GM12865 (cell line): ENCODE measurements at regions not wholly inside any gene's neighbourhood (a gene's known extent, or its start where the extent isn't known, plus 50 kb on each side); places are given as distances from the start of the nearest gene placed in this dataset.
"Not testable (repeated sequence)": the region's sequence is repeated elsewhere in the genome, so short reads cannot be mapped to it uniquely, and the experiment has no call there.

Source experiments
- DNase-seq: peaks from one replicate; pipeline ENCODE4 v3.0.0; 2010; ENCODE audit warnings: low read depth
- H3K4me3 ChIP-seq: 2 replicates; pipeline ENCODE4 v1.5.1; 2011; ENCODE audit warnings: mild to moderate bottlenecking, low read depth, low read length, control low read depth
- CTCF ChIP-seq: IDR thresholded peaks from 2 replicates; pipeline ENCODE4 v1.5.1; 2011; ENCODE audit warnings: low read length, control low read depth, low read depth, inconsistent platforms; ENCODE audit not compliant: insufficient read depth; ENCODE audit errors: missing control alignments

GRCh38 chr12:104906695-104907094 is 51.4 kb downstream of the SLC41A2 start:
- TF ChIP-seq CTCF: no peak
- no peak overlapping the region for H3K4me3 ChIP-seq
- DNase-seq: no peak

DNA sequence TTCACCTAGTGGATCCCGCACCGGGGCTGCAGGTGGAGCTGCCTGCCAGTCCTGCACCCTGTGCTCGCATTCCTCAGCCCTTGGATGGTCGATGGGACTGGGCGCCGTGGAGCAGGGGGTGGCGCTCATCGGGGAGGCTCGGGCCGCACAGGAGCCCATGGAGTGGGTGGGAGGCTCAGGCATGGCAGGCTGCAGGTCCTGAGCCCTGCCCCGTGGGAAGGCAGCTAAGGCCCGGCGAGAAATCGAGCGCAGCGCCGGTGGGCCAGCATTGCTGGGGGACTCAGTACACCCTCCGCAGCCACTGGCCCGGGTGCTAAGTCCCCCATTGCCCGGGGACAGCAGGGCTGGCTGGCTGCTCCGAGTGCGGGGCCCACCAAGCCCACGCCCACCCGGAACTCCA is 52.6 kb downstream of the SLC41A2 start:
- DNase-seq, H3K4me3 ChIP-seq: not testable (repeated sequence)

DNA sequence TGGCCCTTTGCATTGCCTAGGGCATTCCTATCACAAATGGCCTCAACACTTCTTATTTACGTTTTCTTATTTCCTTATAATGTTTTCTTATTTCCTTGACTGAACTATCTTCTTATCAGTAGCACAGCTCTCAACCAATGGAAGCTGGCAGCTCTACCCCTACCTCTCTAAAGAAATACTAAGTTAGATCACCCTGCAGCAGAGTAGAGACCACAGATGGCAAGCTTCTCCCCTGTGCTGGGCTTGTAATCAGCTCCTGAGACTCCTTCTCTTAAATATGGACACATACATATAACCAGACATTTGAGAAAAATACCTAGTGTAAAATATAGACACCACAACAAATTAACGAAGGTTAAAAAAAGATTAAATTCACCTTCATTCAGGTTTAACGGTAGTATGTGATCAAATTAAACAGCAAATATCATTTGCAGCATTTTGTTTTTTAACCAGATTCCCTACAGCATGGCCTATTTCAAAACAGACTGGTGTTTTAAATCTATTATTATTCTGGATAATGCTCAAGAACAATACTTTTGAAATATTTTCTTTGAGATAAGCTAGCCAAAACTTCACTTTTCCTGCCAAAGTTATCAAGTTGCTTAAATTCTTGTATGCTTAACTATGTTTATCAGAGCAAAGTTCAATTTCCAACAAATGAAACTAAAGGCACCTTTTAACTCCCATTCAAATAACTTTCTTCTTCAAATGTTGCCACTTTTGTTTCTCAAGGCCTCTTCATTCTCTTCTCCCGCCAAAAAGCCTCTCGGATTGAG is 54.3 kb downstream of the SLC41A2 start:
- no peak overlapping the region for H3K4me3 ChIP-seq
- no peak for TF ChIP-seq CTCF
- DNase-seq: no peak

GRCh38 chr12:104902125-104902524 is 56.0 kb downstream of the SLC41A2 start:
- no peak for DNase-seq
- no peak overlapping the region for H3K4me3 ChIP-seq
- TF ChIP-seq CTCF: no peak

- no peak for TF ChIP-seq CTCF
- DNase-seq: no peak
- H3K4me3 ChIP-seq: no peak overlapping the region
Observed at GRCh38 chr12:104896710-104897109, 61.4 kb downstream of the SLC41A2 start.

GRCh38 chr12:104896146-104896545 is 61.9 kb downstream of the SLC41A2 start:
- no peak for TF ChIP-seq CTCF
- no peak for DNase-seq
- H3K4me3 ChIP-seq: no peak overlapping the region

GRCh38 chr12:104895415-104895814 is 62.7 kb downstream of the SLC41A2 start:
- H3K4me3 ChIP-seq: no peak overlapping the region
- no peak for DNase-seq
- no peak for TF ChIP-seq CTCF
